NCI-H2081 treated with DMSO at 0.1 percent for 48 hours (cell line): ENCODE measurements at regions not wholly inside any gene's neighbourhood (a gene's known extent, or its start where the extent isn't known, plus 50 kb on each side); places are given as distances from the start of the nearest gene placed in this dataset.

ENCODE experiments used
- DNase-seq: peaks from one replicate; lab custom pipeline; 2025; lab: John Stamatoyannopoulos, UW

DNA sequence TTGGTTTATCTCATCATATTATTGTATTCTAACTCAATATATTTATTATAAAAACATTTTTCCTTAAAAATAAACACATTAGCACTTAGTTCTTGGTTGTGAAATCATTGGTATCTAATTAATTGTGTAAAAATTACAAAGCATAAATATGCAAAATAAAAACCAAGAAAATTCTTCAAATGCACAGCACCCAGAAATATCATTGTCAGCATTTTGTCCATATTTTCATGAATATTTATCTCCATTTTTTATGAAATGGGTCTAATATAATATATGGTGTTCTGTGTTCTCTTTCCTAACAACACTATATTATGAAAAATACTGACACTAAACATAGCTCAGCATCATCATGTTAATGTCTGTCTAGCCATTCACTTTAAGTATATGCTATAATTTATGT lies 877.8 kb upstream of the MAP3K7 start:
- DNase-seq, result no peak

DNA sequence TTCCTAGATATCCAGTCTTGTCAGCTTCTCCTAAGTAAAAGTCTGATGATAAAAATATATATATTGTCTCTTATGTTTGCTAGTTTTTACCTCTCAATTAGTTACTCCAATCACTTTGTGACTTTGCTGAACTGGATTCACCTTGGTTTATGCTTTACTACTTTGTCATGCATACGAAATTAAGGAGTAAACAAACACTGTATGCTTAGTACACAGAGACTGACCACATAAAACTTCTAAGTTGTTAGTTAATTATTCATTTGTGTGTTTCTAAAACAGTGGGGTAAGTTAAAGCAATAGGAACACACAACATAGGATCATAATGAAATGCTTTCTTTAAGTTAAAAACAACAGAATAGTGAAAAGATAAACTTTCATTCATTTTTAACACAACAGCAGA lies 877.3 kb upstream of the MAP3K7 start:
- DNase-seq, result no peak

DNA sequence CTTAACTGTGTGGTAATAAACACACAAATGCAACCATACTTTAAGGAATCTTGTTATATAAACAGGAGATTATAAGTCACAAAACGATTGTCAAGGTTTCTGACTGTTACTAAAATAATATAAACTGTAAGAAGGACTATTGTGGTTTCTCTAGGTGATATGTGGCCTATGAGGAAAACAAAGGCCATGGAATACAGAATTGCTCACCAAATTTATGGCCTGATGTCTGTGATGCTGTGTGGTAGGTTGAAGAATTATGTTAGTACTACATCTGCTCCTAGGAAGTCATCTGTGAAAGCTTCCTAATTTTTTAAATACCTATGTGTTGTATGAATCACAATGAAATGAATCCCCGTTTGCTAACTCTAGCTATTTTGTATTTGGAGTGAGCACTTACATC lies 875.4 kb upstream of the MAP3K7 start:
- DNase-seq, result no peak

DNA sequence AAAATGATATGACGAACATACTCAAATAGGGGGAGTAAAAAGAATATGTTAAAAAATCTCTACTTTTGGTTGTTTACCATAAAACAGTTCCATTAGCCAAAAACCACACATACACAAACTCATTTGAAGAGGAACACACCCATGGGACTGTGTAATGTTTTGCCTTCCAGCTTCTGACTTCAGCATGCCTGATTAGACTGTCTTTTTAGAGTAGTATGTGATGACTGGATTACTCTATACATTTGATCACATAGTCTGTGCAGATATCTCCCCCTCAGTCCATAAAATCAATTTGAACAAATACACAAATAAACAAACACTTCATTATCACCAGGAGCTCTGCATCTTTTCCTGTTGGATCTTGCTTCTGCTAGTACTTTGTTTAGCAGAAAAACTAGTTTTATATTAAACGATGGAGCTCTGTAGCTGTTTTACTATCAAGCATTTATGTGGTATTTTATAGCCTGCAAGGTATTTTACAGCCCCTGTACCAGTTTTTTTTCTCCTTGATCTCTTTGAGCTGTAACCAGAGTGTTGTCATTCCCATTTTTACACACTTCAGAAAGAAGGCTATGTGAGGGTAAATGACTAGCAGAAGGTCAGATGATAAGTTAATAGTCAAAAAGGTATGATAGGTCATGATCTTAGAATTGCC lies 866.5 kb upstream of the MAP3K7 start:
- no peak for DNase-seq

DNA sequence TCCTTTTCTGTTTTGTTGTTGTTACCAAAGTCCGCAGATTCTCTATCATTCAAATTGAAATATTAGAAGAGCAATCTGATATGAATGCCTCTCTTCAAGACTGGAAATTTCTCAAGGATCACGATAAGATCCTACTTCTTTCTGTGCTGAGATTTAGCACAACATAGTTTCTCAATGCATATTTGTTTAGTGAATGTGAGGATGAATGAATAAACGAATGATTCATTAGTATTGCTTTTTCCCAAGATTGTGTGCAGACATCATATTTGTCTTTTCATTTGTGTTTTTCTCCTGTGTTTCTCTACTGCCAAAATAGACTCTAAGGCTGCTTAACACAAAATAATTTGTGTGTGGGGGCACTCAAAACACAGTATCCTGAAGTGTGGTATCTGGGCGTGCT lies 862.7 kb upstream of the MAP3K7 start:
- no peak for DNase-seq

DNA sequence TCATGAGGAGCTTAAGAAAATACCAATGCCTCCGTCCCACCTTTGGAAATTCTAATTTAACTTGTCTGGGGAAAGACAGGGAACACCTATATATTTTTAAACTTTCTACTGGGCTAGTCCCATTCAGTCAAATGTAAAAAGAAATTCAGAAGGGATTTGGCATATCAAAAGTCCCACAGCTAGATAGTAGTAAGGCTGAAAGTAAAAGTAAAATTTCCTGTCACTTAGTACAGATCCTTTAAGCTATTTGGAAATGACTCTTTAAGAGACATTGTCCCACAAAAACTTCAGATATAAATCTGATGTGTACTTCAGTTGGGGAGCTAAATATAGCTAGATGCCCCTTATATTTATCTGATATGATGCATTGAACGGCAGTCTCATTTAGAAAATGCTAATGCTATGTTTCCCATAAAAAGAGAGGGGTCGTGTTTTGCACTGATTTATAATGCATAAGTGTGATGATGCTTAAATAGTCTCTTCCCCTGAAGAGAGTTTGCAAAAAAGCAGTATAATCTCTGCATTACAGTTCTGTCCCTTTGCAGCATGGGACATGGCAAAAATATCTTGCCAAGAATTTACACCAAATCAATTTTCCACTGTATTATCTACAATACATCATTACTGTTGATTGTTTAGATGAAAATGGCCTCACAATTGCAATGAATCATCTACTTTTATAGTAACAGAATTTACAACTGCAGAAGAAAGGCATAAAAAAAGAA lies 860.8 kb upstream of the MAP3K7 start:
- no peak for DNase-seq

DNA sequence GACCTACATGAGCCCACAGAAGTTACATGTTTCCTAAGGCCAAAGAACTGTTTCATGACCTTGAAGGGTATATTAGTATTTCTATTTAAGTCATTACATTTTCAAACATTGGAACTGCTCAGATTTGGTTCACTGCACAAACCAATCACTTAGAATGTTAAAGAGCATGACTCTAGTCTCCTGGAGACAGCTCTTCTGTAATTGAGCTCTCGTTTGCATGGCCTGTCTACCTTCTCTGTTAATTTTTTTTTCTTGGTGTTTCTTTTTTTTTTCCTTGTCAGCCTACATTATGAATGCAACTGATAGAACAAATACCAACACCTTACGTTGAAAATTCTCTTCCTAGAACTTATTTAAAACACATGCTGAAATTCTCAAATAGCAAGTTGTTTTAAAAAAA lies 860.2 kb upstream of the MAP3K7 start:
- DNase-seq, result no peak

DNA sequence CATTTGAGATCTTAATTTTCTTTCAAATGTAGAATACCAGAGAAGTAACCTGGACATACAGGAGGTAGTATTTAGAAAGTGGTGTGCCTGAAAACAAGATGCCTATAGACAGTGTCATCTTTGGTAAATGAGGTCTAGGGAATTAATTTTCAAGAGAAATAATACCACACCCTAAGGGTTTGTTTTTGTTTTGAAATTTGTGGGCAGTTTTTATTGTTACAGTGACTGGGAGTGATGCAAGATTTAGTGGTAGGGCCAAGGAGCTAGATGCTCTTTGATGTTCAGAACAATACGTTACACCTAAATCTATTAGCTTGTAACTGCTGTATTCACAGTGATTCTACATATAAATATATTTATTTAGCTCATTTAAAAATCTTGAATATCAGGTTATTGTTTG lies 856.5 kb upstream of the MAP3K7 start:
- DNase-seq, result no peak

DNA sequence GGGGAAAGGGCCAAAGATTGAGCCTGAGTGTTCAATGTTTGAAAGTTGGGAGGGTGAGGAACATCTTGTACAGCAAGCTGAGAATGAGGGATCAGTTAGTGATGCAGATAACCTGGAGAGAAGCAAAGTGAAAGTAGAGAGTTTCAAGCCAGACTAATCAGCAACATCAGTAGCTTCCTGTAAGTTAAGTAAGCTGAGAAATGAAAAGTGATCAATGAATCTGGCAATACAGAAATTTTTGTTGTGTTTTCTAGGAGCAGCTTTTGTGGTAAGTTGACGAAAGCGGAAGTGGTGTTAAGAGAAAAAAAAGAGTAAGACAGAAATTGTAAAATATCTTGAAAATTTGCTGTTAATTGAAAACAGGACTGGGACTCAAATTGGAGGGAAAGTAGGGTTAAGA lies 855.5 kb upstream of the MAP3K7 start:
- no peak for DNase-seq

DNA sequence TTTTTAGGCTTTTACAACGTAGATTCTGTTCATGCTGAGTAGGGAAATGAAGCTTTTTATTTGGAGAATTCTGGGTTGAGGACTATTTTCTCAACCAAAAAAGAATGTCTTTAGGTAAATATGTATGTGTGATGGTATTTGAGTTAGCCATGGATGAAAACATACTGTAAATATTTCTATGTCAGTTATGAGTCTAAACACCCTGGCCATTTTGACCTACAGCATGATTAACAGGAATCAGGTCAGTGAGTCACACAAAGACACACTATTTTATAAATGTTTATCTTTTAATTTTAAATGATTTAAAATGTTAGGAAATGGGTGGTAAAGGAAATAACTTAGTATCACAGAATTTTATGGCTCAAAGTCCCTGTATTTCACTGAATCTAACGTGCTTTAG lies 851.7 kb upstream of the MAP3K7 start:
- DNase-seq, result no peak

DNA sequence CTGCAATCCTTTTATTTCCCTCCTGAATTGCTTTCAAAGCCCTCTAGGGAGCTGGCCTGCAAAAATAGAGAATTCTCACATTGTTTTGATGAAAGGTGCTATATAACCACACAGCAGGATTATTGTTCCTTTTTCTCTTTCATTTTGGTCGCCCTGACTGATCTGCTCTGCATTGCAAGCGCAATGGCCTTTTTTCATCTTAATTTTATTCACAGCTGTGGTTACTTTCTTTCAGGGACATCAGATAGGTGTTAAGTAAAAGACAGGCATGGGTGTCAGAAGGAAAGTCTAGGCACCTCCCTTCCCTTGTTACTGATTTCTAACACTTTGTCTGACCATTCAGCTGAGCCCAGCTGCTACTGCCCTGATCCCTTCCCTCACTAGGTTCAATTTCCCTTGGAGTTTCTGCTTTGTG lies 850.5 kb upstream of the MAP3K7 start:
- DNase-seq, result no peak

DNA sequence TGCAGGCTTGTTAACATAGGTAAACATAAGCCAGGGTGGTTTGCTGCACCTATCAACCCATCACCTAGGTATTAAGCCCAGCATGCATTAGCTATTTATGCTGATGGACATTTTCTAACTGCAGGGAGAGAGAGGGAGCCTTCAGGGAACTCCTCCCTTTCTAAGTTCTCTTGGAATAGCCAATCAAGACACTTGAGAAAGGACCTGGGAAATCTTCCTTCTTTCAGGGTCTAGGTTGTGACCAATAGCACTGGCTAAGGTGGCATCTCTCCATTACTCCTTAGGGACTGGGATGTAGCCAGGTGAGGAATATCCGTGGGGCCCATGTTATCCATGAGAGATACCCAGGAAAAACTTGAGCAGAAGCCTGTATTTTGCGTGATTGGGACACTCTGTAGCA lies 849.6 kb upstream of the MAP3K7 start:
- DNase-seq, result no peak

DNA sequence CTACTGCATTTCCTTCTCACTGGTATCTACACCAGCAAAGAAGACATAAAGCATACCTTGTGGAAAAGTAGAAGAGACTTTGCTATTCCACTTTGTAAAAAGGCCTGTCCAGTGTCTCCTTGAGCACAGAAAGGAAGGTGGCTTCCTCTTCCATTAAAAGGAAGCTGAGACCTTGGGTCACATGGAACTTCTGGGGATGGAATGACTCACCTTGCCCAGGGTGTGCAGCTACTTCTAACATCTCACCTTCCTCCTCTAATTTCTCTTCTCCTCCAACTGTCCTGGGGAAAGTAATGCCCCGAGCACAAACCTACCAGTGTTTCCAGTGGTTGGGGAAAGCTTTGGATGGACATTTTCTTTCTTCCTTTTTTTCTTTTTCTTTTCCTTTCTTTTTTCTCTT lies 848.8 kb upstream of the MAP3K7 start:
- no peak for DNase-seq

DNA sequence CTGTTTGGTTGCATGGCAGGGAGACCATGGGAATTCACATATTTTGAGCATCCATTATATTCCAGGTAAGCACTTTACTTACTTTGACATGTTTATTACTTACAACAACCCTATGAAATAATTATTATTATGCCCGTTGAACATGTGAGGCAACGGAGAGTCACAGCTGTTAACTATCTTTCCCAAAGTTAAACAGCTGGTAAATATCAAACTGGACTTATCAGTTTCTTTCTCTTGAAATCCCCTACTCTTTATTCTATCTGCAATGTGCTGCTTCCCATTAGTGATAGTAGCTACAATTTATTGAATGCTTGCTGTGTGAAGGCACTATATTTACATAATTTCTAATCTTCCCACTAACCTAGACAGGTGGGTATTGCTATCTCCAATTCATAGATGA lies 847.7 kb upstream of the MAP3K7 start:
- DNase-seq, result no peak

DNA sequence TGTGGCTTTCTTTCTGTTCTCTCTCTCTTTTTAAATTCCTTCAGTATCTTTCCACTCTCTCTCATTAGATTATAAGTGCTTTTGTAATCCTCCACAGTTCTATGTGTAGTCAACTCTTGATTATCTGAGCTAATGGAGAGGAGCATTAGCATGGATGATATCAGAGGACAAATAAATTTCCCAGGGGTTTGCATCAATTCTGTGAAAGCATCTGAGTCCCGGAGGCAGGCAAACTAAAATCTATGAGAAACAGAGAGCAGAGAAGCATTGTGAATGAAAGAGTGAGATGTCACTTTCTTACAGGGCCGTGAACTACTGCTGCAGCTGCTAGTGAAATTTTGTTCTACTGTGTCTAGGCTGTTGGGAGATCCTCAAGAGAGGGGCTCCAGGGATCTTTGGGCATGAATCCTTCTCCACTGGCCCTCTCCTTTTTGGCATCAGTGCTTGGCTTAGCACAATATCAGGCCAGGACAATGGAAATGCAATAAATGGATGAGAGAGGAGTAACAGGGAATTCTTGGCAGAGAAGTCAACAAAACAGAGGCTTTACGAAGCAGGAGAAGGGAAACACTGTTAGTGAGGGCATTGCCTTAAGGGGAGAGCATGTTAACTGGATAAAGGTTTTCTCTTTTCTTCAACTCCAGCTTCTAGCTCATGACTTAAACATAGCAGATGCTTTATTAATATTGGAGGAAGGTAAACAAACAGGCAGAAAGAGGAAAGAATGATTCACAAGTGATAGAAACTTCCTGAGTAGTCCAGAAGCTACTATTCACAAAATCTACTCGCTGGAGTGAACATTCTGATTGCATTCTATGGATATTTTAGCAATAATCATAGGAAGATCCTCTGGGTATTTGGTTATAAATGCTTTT lies 847.0 kb upstream of the MAP3K7 start:
- no peak for DNase-seq

DNA sequence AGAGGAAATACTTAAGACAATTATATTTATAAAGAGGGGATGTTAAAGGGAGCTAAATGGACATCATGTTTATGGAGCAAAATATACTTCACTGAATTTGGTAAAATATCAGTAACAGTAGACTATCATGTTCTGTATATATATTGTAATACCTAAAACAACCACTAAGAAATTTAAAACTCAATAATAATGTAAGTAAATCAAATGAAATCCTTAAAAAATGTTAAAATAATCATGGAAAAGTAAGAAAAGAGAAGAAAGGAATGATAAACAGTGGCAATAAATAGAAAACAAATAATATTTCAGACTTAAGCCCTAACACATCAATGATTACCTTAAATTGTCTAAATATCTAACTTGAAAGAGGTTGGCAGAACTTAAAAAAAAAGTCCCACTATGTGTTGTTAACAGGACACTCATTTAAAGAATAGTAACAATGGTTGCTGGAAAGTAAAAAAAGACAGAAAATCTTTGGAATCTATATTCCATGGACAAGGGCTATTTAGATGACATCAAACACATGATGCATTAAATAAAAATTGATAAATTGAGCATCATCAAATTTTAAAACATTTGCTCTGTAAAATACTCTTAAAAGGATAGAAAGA lies 842.2 kb upstream of the MAP3K7 start:
- no peak for DNase-seq

DNA sequence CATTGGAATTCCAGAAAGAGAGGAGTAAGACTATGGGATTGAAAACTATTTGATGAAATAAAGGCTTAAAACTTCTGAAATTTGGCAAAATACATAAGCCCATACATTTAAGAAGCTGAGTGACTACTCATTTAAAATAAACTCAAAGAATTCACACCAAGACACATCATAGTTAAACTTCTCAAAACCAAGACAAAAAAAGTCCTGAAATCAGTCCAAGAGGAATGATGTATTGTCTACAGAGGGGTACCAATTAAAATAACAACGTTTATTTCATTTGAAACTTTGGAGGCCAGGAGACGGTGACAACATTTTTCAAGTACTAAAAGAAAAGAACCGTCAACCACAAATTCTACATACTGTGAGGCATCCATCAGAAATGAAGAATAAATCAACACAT lies 841.4 kb upstream of the MAP3K7 start:
- no peak for DNase-seq

DNA sequence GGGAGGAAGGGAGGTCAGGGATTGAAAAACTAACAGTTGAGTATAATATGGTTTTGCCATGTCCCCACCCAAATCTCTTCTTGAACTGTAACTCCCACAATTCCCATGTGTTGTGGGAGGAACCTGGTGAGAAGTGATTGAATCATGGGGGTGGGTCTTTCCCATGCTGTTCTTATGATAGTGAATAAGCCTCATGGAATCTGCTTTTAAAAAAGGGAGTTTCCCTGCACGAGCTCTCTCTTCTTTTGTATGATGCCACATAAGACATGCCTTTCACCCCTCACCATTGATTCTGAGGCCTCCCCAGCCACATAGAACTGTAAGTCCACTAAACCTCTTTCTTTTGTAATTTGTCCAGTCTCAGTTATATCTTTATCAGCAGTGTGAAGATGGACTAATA lies 833.4 kb upstream of the MAP3K7 start:
- no peak for DNase-seq

DNA sequence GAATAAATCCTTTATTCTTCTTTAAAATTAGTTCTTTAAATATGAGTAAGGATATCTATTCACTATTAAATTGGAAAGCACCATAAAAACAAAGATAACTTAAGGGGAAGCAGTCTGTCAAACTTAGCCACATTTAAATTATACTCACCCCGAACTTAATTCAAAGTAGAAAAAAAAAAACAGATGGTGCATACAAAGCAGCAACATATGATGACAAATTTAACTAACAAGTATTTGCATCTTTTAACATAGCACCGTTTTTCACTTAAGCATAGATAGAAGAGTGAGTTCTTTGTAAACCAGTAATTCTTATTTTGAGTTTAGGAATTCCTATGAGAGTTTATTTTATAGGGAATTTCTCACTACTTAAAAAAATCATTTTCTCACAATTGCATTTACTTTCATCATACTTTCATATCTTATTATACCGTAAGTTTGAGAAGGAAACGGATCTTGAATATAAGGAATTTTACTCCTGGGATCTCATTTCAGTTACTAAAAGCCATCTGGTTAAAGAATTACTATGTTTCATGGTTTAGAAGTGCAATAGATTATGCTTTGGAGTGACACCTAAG lies 828.2 kb upstream of the MAP3K7 start:
- no peak for DNase-seq

DNA sequence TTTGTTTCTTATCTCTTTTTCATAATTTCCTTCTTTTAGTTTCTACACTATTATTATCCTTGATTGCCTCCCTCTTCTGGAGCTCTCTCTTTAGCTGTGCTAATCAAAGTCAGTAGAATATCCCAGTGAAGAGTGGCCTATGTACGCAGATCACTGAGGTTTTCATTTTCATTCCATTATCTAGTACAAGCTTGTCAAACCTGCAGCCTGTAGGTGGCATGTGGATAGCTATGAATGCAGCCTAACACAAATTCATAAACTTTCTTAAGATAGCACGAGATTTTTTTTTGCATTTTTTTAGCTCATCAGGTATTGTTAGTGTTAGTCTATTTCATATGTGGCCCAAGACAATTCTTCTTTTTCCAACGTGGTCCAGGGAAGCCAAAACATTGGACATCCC lies 825.7 kb upstream of the MAP3K7 start:
- DNase-seq, result no peak

DNA sequence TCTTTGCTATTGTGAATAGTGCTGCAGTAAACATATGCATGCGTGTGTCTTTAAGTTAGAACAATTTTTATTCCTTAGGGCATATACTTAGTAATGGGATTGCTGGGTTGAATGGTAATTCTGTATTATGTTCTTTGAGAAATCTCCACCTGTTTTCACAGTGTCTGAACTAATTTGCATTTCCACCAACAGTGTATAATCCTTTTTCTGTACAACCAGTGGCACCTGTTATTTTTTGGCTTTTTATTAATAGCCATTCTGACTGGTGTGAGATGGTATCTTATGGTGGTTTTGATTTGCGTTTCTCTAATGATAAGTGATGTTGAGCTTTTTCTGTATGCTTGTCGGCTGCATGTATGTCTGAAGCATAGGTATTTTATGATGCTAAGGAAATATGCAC lies 820.8 kb upstream of the MAP3K7 start:
- no peak for DNase-seq

DNA sequence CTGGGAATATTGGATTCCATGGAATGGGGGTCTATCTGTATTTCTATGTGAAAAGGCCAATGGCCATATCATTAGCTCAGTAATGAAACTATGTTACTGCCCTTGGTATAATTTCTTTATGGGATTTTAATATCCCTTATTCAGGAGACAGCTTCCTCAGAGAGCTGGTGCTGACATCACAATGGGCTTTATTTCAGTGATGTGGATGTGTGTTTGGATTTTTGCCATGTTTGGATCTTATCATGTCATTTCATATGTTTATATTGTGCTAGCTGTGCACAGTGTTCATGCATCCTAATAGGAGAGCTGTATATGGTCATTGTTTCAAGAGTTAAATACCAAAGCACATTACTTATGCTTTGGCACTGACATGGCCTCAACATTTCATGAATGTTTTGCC lies 806.1 kb upstream of the MAP3K7 start:
- DNase-seq, result no peak
